ENCODE measurements at regions not wholly inside any gene's neighbourhood (a gene's known extent, or its start where the extent isn't known, plus 50 kb on each side); places are given as distances from the start of the nearest gene placed in this dataset.
"Not testable (repeated sequence)": the region's sequence is repeated elsewhere in the genome, so short reads cannot be mapped to it uniquely, and the experiment has no call there.

- no peaks in the 10 kb centered on the region for H3K4me1 ChIP-seq
- no peak for TF ChIP-seq FOXS1 (CRISPR knock-in tag; IDR thresholded peaks at IDR 0.05)
- no peak for TF ChIP-seq ZNF302 (CRISPR knock-in tag; IDR thresholded peaks at IDR 0.05)
- no peak for TF ChIP-seq MYC (IDR thresholded peaks at IDR 0.05; ENCODE audit: borderline replicate concordance, low read length)
- H3K27ac ChIP-seq, result no peak overlapping the region
- no peak overlapping the region for H3K4me3 ChIP-seq
- DNase-seq (ENCODE audit: low read depth in 1 of 2, low spot score in 1 of 2) (no peak), FAIRE-seq (no peak), ATAC-seq (no peak)
- 76% methylated on average over 23 of the region's 29 CpGs for WGBS (ENCODE audit: missing lambda C conversion rate)
- H3K4me2 ChIP-seq, result no peak overlapping the region
- POLR2A ChIA-PET, result no interaction called here
- CTCF ChIA-PET, result no interaction called here
- no peaks in the 10 kb centered on the region for H3K9me3 ChIP-seq
These were observed 257.9 kb downstream of the THBS2 start for GRCh38 chr6:168995526-168996355.

- no peak overlapping the region for H3K4me3 ChIP-seq
- no peak overlapping the region for H3K4me2 ChIP-seq
- no peaks in the 10 kb centered on the region for H3K9me3 ChIP-seq
- ChIA-PET CTCF (no interaction called here), POLR2A (no interaction called here)
- no peak overlapping the region for H3K27ac ChIP-seq
- ATAC-seq (no peak), DNase-seq (ENCODE audit: low read depth in 1 of 2, low spot score in 1 of 2) (no peak), FAIRE-seq (no peak)
- H3K4me1 ChIP-seq, result no peaks in the 10 kb centered on the region
- TF ChIP-seq PHF8 (IDR thresholded peaks at IDR 0.05; ENCODE audit: borderline replicate concordance, low read depth), result no peak
- TF ChIP-seq PBX3 (IDR thresholded peaks at IDR 0.05), result no peak
- no peak for TF ChIP-seq RCOR1 (IDR thresholded peaks at IDR 0.05; ENCODE audit: low read depth, low read length)
- no peak for TF ChIP-seq HOXB13 (CRISPR knock-in tag; IDR thresholded peaks at IDR 0.05; ENCODE audit: low read depth)
- TF ChIP-seq ZSCAN20 (CRISPR knock-in tag; IDR thresholded peaks at IDR 0.05), result no peak
- TF ChIP-seq NFE2L2 (conservative IDR thresholded peaks at IDR 0.05; ENCODE audit: low read length), result no peak
- TF ChIP-seq EHMT2 (IDR thresholded peaks at IDR 0.05; ENCODE audit: low read depth), result no peak
- TF ChIP-seq EHF (CRISPR knock-in tag; IDR thresholded peaks at IDR 0.05), result no peak
- TF ChIP-seq POLR2AphosphoS2 (conservative IDR thresholded peaks at IDR 0.05; ENCODE audit: low read length), result no peak
- no peak for TF ChIP-seq CBX8 (IDR thresholded peaks at IDR 0.05)
- TF ChIP-seq SREBF2 (IDR thresholded peaks at IDR 0.05), result no peak
- no peak for TF ChIP-seq CBX2 (IDR thresholded peaks at IDR 0.05; ENCODE audit: borderline replicate concordance, low read depth)
- no peak for TF ChIP-seq RAD21 (conservative IDR thresholded peaks at IDR 0.05 in 1 of 2, IDR thresholded peaks at IDR 0.05 in 1 of 2)
- no peak for TF ChIP-seq ESRRA (IDR thresholded peaks at IDR 0.05; ENCODE audit: borderline replicate concordance, low read length)
- no peak for TF ChIP-seq BHLHE40 (IDR thresholded peaks at IDR 0.05; ENCODE audit: low read depth, low read length)
- TF ChIP-seq FOXS1 (CRISPR knock-in tag; IDR thresholded peaks at IDR 0.05), result no peak
- TF ChIP-seq TP53 (CRISPR knock-in tag; IDR thresholded peaks at IDR 0.05), result no peak
- TF ChIP-seq E2F6 (IDR thresholded peaks at IDR 0.05; ENCODE audit: borderline replicate concordance, low read depth), result no peak
- WGBS (ENCODE audit: missing lambda C conversion rate), result 73% methylated on average over 5 of the region's 5 CpGs
These were observed 258.7 kb downstream of the THBS2 start for GRCh38 chr6:168994956-168995355.

GRCh38 chr6:168992446-168993144, 261.1 kb downstream of the THBS2 start:
- Histone ChIP-seq H3K27ac (no peak overlapping the region), H3K4me2 (no peak overlapping the region), H3K4me1 (no peaks in the 10 kb centered on the region), H3K4me3 (no peak overlapping the region), H3K9me3 (no peaks in the 10 kb centered on the region)
- TF ChIP-seq RNF2 (IDR thresholded peaks at IDR 0.05; ENCODE audit: borderline replicate concordance, low read depth) (no peak), ZFP36 (IDR thresholded peaks at IDR 0.05; ENCODE audit: borderline replicate concordance, partially characterized antibody) (no peak), ZC3H11A (IDR thresholded peaks at IDR 0.05) (no peak), CHD4 (IDR thresholded peaks at IDR 0.05; ENCODE audit: borderline replicate concordance) (no peak), HMGXB4 (CRISPR knock-in tag; IDR thresholded peaks at IDR 0.05; ENCODE audit: borderline replicate concordance) (no peak), KDM1A (IDR thresholded peaks at IDR 0.05; ENCODE audit: low read depth) (no peak), CHD2 (IDR thresholded peaks at IDR 0.05; ENCODE audit: low read length, partially characterized antibody) (no peak), ESRRA (IDR thresholded peaks at IDR 0.05; ENCODE audit: borderline replicate concordance, low read length) (no peak), TP53 (CRISPR knock-in tag; IDR thresholded peaks at IDR 0.05) (no peak), MYC (IDR thresholded peaks at IDR 0.05; ENCODE audit: borderline replicate concordance, low read length) (no peak)
- 77% methylated on average over 10 of the region's 11 CpGs for WGBS (ENCODE audit: missing lambda C conversion rate)
- ATAC-seq (no peak), FAIRE-seq (no peak), DNase-seq (ENCODE audit: low read depth in 1 of 2, low spot score in 1 of 2) (no peak)
- ChIA-PET CTCF (no interaction called here), POLR2A (no interaction called here)

- H3K4me2 ChIP-seq, POLR2A ChIA-PET: not testable (repeated sequence)
These were observed 262.0 kb downstream of the THBS2 start for GRCh38 chr6:168991695-168992094.

More at GRCh38 chr6:168991695-168992094, 262.0 kb downstream of the THBS2 start:
- H3K27ac ChIP-seq, result peak overlapping the region in 1 of 2 experiments; percentile 45; a peak in 2 of 6 replicates
- H3K4me1 ChIP-seq; CTCF ChIA-PET; ATAC-seq; H3K9me3 ChIP-seq; DNase-seq (ENCODE audit: low read depth in 1 of 2, low spot score in 1 of 2); H3K4me3 ChIP-seq; FAIRE-seq: not testable (repeated sequence)
- no CpG with 5 or more reads among the region's 17 CpGs for WGBS (ENCODE audit: missing lambda C conversion rate)

All from A549 (cell line).